ENCODE measurements at regions not wholly inside any gene's neighbourhood (a gene's known extent, or its start where the extent isn't known, plus 50 kb on each side); places are given as distances from the start of the nearest gene placed in this dataset.

DNA sequence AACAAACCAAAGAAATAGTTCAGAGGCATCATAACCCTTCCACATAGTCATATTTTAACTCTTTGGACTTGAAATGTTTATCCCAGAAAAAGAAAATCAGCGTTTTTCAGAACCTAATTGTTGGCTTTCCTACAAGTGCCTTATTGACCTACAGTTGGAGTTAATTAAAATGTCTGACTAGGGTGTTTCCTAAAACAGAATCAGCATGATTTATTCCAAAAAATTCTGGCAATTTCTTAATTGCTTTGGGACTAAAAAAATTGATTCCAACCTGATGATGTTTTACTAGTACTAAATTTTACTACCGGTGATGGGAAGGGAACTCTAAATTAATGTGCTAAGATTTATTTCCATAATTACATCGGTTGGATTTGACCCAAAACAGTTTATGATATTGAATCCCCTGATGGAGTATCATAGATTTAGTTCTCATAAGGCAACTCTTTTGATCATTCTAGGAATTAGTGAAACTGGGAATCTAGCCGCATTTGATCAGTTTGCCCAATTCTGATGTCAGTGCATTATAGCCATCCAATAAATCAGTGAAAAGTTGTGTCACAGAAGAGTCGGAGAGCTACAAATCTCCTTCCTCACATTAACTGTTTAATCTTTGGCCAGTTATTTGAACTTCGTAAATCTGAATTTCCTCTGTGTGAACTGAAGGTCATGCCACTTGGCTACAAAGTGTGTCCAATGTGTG, 134.3 kb upstream of the DSEL start:
- TF ChIP-seq, protein P1, sequence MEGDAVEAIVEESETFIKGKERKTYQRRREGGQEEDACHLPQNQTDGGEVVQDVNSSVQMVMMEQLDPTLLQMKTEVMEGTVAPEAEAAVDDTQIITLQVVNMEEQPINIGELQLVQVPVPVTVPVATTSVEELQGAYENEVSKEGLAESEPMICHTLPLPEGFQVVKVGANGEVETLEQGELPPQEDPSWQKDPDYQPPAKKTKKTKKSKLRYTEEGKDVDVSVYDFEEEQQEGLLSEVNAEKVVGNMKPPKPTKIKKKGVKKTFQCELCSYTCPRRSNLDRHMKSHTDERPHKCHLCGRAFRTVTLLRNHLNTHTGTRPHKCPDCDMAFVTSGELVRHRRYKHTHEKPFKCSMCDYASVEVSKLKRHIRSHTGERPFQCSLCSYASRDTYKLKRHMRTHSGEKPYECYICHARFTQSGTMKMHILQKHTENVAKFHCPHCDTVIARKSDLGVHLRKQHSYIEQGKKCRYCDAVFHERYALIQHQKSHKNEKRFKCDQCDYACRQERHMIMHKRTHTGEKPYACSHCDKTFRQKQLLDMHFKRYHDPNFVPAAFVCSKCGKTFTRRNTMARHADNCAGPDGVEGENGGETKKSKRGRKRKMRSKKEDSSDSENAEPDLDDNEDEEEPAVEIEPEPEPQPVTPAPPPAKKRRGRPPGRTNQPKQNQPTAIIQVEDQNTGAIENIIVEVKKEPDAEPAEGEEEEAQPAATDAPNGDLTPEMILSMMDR (IDR thresholded peaks at IDR 0.05; ENCODE audit: poor library complexity), result no peak
- no peak for TF ChIP-seq EZH2 (IDR thresholded peaks at IDR 0.05; ENCODE audit: borderline replicate concordance)

All from hepatocyte (in vitro differentiated cells).